LoVo (cell line): ENCODE measurements at regions not wholly inside any gene's neighbourhood (a gene's known extent, or its start where the extent isn't known, plus 50 kb on each side); places are given as distances from the start of the nearest gene placed in this dataset.
"Not testable (repeated sequence)": the region's sequence is repeated elsewhere in the genome, so short reads cannot be mapped to it uniquely, and the experiment has no call there.

ENCODE experiments used
- DNase-seq: peaks from one replicate; pipeline ENCODE4 v3.0.0-alpha.2; 2016; ENCODE audit warnings: low spot score

GRCh38 chr18:60319129-60319528, 53.4 kb downstream of the MC4R start:
- no peak for DNase-seq

- DNase-seq, result no peak
Observed at GRCh38 chr18:60311676-60312360, 60.8 kb downstream of the MC4R start.

- DNase-seq, result no peak
Observed at GRCh38 chr18:60295674-60296073, 76.9 kb downstream of the MC4R start.

GRCh38 chr18:60292186-60292585, 80.4 kb downstream of the MC4R start:
- no peak for DNase-seq

- no peak for DNase-seq
Observed at GRCh38 chr18:60279391-60279790, 93.2 kb downstream of the MC4R start.

- DNase-seq, result no peak
Observed at GRCh38 chr18:60277855-60278480, 94.6 kb downstream of the MC4R start.

GRCh38 chr18:60267391-60268058, 105.0 kb downstream of the MC4R start:
- DNase-seq, result no peak

- no peak for DNase-seq
Observed at GRCh38 chr18:60266558-60266957, 106.0 kb downstream of the MC4R start.

- DNase-seq, result no peak
Observed at GRCh38 chr18:60259052-60259681, 113.4 kb downstream of the MC4R start.

GRCh38 chr18:60249388-60249787, 123.2 kb downstream of the MC4R start:
- no peak for DNase-seq

- no peak for DNase-seq
Observed at GRCh38 chr18:60248336-60249330, 123.9 kb downstream of the MC4R start.

GRCh38 chr18:60247103-60247502, 125.5 kb downstream of the MC4R start:
- no peak for DNase-seq

- no peak for DNase-seq
Observed at GRCh38 chr18:60246606-60247005, 126.0 kb downstream of the MC4R start.

- DNase-seq, result no peak
Observed at GRCh38 chr18:60245096-60245495, 127.5 kb downstream of the MC4R start.

- not testable (repeated sequence) for DNase-seq
Observed at GRCh38 chr18:60239024-60239710, 133.4 kb downstream of the MC4R start.

GRCh38 chr18:60235164-60235563, 137.4 kb downstream of the MC4R start:
- DNase-seq, result no peak

- DNase-seq, result peak; percentile 37
Observed at GRCh38 chr18:60232541-60232940, 140.0 kb downstream of the MC4R start.

- DNase-seq, result no peak
Observed at GRCh38 chr18:60228609-60229595, 143.7 kb downstream of the MC4R start.

- DNase-seq, result no peak
Observed at GRCh38 chr18:60215432-60215831, 157.1 kb downstream of the MC4R start.

- no peak for DNase-seq
Observed at GRCh38 chr18:60209042-60209441, 163.5 kb downstream of the MC4R start.
